Non-pigmented ciliary epithelial cell (primary cell): ENCODE measurements at regions not wholly inside any gene's neighbourhood (a gene's known extent, or its start where the extent isn't known, plus 50 kb on each side); places are given as distances from the start of the nearest gene placed in this dataset.

Experiments
- DNase-seq: peaks from one replicate; pipeline ENCODE4 v3.0.0-alpha.2; 2010; ENCODE audit warnings: low read depth

DNA sequence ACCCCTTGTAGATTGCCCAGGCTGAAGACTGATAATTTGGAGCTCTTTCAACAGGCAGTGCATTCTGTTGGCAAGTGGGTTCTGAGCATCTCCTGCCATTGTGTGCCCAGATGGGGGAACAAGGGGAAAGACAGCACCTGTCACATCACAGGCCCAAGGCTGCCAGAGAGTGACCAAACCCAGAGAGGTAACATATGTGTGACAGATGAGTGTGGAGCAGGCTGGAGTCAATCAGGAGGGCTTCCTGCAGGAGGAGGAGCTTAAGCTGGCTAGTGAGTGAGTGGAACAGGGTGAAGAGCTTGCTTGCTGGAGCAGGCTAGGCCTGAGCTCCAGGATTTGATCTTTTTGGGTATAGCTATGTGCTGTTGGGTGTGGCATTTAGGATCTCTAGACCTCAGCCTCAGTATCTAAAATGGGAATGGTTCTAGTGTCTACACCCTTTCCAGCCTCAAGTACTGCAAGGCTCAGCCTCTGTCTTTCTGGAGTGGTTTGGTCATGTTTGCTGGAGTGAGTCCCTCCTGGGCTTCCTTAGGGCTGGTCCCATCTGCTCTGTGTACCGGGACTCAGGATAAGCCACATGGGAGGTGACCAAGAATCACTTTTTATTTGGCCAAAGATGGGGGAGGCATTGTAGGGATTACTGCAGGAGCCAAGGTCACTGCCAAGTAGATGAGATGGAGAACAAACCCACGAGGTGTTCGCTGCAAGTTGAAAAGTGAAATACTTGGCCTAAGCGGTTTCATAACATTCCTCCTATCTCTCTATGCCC is 152.4 kb upstream of the TSHZ3 start:
- no peak for DNase-seq

DNA sequence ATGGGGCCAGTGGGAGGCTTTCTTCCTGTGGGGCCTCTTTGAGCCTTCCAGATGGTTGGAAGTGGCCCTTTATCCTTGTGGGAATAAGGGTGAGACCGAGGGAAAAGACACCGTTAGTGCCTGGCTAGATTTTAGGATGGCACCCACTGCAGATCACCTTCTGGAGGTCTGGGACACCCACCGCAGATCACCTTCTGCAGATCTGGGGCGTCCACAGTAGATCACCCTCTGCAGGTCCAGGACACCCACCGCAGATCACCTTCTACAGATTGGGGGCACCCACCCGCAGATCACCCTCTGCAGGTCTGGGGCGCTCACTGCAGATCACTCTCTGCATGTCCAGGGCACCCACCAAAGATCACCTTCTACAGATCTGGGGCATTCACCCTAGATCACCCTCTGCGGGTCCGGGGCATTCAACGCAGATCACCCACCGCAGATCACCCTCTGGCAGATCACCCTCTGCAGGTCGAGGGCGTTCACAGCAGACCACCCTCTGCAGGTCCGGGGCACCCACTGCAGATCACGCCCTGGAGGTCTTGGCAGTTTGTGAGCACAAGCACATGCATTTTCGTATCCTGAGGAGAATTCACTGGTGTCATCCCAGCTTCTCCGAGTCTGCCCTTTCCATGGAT is 153.4 kb upstream of the TSHZ3 start:
- no peak for DNase-seq

DNA sequence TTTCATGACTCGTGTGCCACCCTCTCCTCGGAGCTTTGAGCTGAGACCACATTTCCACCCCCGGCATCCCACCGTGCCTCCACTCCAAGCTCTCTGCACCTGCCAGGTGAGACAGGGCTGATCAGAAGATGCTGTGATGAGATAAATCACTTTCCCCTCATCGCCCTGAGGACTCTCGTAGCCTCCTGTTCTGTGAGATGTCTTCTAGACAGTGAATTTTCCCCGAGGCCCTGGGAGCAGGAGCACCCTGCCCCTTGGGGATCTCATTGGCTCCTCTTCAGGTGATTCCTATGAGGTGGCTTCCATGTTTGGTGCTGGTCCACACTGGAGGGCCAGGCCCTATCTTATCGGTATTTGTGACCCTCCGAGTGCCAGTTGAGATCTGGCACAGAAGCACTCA is 154.0 kb upstream of the TSHZ3 start:
- DNase-seq: no peak

DNA sequence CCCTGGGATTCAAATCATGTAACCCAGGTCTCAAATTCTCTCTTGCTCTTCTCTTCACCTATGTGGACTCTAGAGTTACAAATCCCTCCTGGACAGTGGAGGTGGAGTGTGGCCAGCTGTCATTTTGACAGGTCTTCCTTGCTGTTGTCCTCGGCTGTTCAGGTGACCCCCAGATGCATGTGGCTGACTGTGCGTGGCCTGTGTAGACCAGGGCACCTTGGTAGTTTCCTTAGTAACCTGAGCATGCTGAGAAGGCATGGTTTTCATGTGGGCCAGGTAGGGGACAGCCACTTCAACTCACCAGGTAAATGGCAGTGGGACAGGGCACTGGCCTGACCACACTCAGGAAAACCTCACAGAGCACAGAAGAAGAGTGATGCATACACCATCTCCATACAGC is 155.0 kb upstream of the TSHZ3 start:
- no peak for DNase-seq

DNA sequence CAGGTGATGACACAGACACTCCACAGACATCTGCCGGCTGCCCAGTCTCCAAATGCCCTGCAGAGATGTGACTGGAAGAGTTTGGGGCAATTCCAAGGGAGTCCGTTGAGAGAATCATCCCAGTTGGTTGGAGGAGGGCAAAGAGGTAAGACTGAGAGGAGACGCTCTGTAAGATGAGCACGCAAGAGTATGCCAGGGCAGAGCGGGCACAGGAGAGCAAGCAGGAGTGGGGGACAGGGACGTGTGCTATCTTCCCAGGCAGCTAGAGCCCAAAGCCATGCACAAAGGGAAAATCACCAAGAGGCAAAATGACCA is 156.3 kb upstream of the TSHZ3 start:
- no peak for DNase-seq

DNA sequence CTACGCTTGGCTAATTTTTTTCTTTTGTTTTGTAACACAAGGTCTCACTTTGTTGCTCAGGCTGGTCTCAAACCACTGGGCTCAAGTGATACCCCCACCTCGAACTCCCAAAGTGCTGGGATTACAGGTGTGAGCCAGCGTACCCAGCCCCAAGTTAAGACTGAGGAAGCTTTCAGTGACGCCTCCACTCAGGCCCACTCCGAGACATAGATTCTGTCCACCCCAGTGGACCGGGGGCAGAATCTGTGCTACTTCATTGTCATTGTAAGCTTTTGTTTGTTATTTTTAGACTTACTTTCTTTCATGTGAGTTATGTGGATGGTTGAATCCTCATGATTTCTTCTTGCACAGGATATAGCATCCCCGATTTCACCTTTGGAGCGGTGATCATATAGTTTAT is 156.9 kb upstream of the TSHZ3 start:
- no peak for DNase-seq

DNA sequence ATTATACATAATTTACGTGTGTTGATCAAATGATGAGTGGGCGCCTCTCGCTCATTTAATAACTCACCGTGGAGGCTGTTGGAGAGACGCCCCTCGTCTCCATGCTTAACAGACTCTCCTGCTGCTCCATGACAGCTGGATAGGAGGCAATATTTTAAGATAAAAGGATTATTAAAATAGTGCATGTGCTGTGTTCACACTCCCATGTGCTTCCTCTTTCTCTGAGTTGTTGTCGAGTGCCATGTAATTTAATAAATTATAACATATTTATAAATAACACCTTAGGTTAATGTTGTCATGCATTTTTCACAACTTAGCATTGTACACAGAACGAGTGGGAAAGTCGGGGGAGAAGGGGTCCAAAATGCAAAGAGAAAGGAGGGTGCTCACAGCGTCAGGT is 161.4 kb upstream of the TSHZ3 start:
- no peak for DNase-seq

DNA sequence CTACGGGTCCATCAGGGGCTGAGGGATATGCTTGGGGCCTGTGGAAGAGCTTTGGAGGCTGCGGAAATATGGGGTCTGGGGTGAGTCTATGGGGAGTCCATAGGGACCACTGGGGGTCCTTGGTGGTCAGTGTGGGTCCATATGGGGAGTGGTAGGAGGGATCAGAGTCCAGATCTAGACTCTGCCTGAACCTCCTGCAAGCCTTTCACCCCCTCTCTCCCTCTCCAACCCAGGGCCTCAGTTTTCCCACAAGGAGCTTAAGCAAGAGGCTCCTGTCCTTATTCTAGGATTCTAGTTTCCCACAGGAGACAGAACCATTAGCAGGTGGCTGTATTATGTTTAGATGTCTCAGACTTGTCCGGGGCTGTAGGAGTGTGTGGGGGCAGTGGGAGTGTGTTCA is 161.9 kb upstream of the TSHZ3 start:
- DNase-seq: no peak

DNA sequence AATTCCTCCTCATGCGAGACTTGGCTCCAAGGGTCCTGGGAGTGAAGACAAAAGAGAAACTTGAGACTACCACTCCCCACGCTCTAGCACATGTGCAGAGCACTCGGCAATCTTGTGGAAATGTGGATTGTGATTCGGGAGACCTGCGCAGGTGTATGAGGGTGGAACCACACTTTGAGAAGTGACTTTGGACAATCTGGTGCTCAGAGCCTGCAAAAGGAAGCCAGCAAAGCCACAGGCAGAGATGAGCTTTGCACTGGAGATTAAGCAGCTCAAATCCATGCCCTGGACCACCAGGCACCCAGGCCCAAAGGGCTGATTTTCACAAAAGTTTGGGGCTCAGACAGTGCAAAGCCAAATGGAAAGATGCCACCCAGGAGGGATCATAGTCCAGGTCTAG is 162.5 kb upstream of the TSHZ3 start:
- no peak for DNase-seq

DNA sequence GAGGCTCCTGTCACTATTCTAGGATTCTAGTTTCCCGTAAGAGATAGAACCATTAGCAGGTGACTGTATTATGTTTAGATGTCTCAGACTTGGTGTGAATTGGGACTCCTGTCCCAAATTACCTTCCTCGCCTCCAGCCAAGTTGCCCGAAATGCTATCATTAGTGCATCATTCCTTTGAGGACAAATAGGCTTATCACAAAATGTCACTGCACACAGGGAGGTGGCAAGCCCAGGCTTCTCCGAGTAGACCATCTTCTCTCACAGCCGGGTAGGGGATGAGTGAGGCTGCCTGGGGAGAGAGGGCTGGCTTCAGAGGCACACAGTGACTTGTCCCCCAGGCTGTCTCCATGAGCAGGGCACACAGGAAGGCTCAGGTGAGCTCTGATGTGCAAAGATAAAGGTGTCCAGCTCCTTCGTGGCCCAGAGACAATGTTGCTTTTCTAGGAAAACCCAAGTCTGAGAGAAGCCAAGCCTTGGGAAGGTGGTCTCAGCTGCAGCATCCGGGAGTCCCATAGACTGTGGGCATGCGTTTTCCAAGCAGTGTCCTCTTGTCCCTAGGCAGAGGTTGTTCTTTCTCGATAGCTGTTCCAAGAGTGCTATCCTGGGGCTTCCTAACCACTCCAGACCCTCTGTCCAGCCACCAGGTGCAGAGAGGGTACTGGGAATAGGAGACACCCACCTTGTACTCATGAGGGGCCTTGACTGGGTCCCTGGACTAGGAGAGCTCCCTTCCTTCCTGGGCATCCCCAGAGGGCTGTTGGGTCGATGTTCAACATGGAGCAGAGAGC is 163.1 kb upstream of the TSHZ3 start:
- no peak for DNase-seq

DNA sequence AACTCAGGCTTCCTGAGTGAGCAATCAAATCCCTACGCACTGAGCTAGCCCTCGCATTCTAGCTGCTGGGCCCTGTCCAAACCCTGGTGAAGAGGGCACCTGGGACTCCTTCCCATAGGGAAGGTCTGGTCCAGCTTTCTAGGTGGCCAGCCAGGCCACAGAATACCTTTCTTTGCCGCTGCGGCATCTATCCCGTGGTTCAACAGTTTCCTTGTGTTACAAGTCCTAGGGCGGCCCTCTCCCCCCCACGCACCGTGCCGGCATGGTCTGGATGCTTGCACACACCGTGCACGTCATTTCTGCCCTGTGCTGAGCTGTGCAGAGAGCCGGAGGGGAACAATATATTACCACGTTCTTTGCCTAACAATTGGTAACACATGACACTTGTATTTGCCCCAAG is 164.6 kb upstream of the TSHZ3 start:
- DNase-seq: no peak

DNA sequence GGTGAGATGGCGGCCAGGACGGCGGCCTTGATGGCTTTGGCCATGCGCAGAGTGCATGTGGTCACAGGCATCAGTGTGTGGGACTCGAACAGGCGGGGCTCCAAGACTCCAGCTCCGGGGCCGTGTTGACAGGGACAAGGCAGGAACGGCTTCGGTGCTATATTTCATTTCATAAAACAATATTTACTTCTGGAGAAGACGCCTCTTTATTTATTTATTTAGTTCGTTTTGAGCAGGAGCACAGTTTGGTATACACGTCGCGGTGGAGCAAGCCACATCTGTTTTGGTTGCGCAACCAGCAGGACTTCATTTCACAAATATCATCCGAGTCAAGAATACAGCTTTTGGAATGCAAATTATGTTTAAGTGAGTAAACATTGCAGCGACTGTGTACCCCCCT is 166.7 kb upstream of the TSHZ3 start:
- no peak for DNase-seq

DNA sequence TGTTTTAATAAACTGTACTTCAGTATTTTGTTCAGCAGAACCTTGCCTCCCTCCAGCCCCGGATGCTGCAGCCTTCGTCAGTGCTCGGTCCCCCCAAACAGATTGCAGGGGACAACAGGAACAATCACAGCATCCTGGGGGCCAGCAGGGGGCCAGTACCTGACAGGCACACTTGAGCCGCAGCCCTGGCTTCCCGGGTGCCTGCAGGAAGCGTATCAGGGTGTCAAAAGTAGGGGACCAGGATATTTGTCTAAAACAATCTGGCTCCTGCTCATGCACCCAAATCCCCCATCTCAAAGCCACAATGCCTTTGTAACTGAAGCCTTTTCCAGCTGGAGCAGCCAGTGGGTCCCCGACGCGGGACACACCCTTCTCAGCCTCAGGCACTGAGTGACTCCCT is 167.5 kb upstream of the TSHZ3 start:
- no peak for DNase-seq

DNA sequence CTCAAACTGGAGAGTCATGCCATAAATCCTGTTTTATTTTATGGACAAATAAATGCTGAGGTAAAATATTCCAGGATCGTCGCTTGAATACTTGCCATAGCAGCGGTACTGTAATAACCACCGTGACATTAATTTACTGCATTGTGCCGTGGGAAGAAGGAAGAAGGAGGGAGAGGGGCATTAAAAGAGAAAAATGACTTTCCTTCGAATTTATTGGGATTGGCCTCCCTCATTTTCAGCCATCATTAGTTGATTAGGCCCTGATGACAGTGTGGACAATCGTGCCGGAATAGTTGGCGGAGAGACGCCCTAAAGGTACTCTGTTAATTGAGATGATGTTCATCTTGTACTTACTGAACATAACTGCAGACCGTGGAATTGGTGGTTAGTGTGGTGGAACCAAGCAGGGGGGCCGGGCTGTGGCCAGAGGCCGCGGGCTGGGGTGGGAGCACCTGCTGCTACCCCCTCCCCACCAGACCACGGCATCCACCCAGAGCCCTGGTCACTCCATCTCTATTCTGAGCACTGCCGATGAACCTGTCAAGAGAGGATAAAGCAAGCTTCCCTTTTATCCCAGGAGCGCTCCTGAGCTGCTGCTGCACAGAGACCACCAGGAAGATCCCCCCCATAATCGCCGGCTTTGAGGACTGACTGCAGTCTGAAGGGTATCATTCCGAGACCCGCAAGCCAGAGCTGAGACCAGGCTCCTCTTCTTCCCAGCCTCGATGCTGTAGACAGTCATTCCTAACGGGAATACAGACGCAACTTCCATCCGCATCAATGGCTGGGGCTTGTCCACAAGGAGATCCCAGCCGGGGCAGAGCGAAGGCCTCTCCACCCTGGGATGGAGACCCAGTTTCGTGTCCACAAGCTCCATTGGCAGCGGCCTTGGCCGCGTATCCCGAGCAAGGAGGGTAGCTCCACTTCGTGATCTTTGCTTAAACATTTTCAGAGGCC is 168.3 kb upstream of the TSHZ3 start:
- no peak for DNase-seq

DNA sequence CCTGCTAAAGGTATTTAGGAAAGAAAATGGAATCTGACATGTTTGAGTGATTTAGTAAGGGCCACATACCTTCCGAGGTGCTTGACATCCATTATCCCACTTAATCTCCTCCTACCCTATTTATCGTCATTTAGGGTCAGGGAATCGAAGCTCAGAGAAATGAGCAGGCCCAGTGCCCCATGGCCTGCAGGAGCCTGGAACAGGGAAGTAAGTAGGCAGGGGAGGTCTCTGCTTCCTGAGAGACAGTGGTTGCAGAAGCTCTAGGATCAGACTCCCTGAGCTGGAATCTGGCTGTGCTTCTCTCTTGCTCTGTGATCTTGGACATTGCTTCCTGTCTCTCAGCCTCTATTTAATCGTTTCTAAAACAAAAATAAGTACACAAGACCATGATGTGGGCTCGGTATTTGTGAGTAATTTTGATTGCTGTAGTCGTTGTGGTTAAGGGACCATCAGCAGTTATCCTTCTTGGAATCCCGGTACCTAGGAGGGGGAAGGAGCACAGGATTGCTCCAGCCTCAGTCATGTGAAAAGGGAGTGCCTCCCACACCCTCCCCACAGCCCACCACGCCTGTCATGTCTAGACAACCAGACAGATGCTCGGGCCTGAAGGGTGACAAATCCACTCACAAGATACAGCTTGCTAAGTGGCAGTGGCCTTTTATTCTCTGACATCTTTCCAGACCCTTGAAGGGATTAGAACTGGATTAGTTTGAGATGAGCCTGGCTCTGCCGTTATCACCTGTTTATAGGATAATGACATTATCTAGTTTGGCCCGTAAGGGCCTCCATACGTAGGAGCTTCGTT is 169.2 kb upstream of the TSHZ3 start:
- no peak for DNase-seq

DNA sequence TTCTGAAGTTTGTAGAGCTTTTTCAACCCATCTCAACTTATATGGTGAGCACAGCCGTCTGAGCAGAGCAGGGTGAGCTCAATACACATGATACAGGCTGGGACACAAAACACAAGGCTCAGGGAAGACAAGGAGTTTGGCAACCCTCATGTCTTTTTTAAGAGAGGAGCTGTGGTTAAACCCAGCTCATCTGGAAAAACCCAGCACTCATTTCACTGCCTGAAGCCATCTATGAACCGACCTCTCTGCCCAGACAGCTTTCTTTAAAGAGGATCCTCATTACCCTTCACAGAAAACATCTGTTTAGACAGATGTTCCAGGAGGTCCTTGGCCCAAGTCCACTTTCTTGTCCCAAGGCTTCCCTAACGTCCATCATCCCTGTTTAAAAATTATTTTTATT is 170.0 kb upstream of the TSHZ3 start:
- no peak for DNase-seq

DNA sequence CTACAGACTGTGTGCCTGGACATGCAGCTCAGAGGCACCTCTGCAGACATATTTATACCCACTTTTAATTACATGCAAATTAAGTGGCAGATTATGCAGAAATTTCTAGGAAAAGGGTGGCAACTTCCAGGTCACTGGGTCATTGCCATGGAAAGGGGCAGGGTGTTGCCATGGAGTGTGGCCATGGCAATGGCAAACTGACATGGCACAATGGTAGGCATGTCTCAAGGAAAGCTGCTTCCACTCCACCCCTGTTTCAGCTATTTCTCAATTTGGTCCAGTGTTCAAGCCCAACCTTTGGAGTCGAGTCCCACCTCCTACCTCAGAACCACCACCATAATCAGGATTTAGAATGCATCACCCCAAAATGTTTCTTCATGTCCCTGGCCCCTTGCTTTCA is 170.7 kb upstream of the TSHZ3 start:
- DNase-seq: no peak

DNA sequence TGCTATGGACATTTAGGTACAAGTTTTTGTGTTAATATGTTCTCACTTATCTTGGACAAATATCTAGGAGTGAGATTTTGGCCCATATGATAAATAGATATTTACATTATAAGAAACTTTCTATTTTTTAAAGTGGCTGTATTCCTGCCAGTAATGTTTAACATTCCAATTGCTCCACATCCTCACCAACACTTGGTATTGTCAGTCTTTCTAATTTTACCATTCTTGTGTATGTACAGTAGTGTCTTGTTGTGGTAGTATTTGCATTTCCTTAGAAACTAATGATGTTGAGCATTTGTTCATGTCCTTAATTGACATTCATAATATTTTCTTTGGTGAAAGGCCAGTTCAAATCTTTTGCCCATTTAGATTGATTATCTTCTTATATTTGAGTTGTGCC is 171.4 kb upstream of the TSHZ3 start:
- DNase-seq: no peak

DNA sequence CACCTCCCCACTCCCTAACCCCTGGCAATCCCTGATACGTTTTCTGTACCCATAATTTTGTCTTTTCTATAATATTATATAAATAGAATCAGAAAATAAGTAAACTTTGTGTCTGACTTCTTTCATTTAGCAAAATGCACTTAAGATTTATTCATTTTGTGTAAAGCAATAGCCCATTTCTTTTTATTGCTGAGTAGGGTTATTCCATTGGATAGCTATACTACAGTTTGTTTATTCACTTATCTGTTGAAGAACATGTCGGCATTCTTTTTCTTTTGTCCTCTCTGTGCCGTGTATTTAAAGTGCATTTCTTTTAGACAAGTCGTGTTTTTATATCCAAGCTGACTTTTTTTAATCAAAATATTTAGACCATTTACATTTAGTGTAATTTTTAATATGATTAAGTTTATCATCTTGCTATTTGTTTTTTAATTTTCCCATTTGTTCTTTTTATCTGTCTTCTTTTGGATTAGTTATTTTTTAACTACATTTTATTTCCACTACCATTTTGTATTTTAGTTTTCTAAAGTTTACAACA is 176.4 kb upstream of the TSHZ3 start:
- DNase-seq: no peak

DNA sequence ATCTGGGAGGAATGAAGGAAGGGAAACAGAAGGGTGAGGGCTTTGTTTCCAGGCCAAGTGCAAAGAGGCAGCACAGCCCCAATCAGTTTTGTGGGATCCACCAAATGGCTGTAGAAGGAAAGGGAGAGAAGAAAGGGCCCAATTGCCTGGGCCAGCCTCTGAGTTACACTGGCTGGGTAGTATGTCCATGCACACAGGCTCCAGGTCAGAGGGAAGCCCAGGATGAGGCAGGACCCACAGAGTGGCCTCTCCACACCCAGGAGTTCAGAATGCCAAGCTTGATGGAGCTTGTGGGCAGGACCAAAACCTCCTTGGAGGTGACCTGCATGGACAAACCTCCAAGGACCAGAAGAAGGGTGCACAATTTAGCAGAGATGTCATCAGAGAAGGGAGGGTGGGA is 178.2 kb upstream of the TSHZ3 start:
- DNase-seq: no peak

DNA sequence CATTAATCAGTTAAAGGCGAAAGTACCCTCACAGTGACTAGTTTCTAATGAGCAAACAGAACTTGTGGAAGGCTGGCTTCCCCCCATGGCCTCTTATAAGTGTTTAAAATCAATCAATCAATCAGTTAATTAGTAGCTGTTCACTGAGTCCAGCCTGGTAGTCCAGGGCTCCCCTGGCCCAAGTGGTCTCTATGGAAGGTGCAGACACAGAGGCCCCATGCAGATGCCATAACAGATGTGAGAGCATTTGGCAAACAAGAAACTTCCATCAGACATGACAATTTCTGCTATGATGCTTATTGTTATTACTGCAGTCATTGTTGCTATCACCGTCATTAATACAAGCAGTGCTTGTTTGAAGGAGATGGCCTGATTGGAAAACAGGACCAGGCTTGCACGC is 179.0 kb upstream of the TSHZ3 start:
- no peak for DNase-seq
